ENCODE measurements at regions not wholly inside any gene's neighbourhood (a gene's known extent, or its start where the extent isn't known, plus 50 kb on each side); places are given as distances from the start of the nearest gene placed in this dataset.

DNA sequence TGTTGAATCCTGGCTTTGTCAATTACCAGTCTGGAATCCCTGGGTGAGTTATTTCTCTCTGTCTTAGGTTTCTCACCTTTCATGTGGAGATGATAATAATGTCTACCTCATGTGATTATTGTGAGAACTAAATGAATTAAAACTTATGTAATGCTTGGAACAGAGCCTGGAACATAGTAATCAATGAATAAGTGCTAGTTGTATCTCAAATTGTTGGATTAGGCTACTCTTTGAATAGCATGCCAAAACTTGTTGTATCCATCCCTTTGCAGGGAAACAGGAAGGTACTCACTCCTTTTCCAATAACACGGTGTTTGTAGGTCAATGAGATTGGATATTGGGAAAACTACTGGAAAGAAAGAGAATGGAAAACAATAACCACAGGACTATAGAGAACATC, 796.6 kb upstream of the ZEB2 start:
- TF ChIP-seq, protein P1, sequence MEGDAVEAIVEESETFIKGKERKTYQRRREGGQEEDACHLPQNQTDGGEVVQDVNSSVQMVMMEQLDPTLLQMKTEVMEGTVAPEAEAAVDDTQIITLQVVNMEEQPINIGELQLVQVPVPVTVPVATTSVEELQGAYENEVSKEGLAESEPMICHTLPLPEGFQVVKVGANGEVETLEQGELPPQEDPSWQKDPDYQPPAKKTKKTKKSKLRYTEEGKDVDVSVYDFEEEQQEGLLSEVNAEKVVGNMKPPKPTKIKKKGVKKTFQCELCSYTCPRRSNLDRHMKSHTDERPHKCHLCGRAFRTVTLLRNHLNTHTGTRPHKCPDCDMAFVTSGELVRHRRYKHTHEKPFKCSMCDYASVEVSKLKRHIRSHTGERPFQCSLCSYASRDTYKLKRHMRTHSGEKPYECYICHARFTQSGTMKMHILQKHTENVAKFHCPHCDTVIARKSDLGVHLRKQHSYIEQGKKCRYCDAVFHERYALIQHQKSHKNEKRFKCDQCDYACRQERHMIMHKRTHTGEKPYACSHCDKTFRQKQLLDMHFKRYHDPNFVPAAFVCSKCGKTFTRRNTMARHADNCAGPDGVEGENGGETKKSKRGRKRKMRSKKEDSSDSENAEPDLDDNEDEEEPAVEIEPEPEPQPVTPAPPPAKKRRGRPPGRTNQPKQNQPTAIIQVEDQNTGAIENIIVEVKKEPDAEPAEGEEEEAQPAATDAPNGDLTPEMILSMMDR (IDR thresholded peaks at IDR 0.05): no peak
- no peak for TF ChIP-seq EZH2 (IDR thresholded peaks at IDR 0.05; ENCODE audit: borderline replicate concordance, insufficient read depth, low read depth, low read length, poor library complexity, severe bottlenecking)
